OCI-LY3 (cell line): ENCODE measurements at regions not wholly inside any gene's neighbourhood (a gene's known extent, or its start where the extent isn't known, plus 50 kb on each side); places are given as distances from the start of the nearest gene placed in this dataset.

Experiments used
- EZH2phosphoT487 ChIP-seq: fragments of 200-600 bp; shearing (Covaris generic); IDR thresholded peaks from 2 replicates; pipeline ENCODE4 v1.6.1; 2018; ENCODE audit warnings: antibody characterized with exemption, mixed run types, low read depth
- TF ChIP-seq, protein P1 (sequence below): fragments of 200-600, 300-600 bp; sonication (generic); IDR thresholded peaks from 2 replicates; pipeline ENCODE4 v1.5.1; 2014; ENCODE audit warnings: antibody characterized with exemption, low read length, low read depth

DNA sequence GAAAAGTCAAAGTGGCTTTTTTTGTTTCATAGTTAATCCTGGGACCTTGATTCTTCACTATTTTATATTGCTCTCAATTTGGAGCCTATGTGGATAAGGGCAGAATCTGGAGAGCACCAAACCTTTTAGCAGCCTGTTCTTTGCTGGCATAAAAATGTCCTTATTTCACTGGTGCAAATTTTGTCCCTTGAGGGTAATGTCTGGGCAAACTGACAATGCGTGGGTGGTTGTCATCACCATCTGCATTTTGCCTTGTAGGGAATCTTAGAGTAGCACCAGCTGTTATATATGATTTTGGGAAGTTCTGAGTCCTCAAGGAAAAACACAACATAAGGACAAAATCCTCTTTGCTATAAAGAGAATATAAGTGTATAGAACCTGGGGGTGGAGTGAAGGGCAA lies 336.9 kb upstream of the HTR2A start:
- TF ChIP-seq, protein P1, sequence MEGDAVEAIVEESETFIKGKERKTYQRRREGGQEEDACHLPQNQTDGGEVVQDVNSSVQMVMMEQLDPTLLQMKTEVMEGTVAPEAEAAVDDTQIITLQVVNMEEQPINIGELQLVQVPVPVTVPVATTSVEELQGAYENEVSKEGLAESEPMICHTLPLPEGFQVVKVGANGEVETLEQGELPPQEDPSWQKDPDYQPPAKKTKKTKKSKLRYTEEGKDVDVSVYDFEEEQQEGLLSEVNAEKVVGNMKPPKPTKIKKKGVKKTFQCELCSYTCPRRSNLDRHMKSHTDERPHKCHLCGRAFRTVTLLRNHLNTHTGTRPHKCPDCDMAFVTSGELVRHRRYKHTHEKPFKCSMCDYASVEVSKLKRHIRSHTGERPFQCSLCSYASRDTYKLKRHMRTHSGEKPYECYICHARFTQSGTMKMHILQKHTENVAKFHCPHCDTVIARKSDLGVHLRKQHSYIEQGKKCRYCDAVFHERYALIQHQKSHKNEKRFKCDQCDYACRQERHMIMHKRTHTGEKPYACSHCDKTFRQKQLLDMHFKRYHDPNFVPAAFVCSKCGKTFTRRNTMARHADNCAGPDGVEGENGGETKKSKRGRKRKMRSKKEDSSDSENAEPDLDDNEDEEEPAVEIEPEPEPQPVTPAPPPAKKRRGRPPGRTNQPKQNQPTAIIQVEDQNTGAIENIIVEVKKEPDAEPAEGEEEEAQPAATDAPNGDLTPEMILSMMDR = no peak
- no peak for TF ChIP-seq EZH2phosphoT487
